Progenitor cell of endocrine pancreas (in vitro differentiated cells): ENCODE measurements at regions not wholly inside any gene's neighbourhood (a gene's known extent, or its start where the extent isn't known, plus 50 kb on each side); places are given as distances from the start of the nearest gene placed in this dataset.
A peak's percentile ranks its signal among the peaks of the same experiment; 100 is the strongest.

Experiments used
- DNase-seq: peaks from one replicate; pipeline ENCODE4 v3.0.0; 2021; ENCODE audit warnings: low spot score; ENCODE audit not compliant: unreplicated experiment
- H3K27ac Mint-ChIP-seq: 2 replicates; pipeline ENCODE4 v1.8.0; 2021; ENCODE audit warnings: mild to moderate bottlenecking, moderate library complexity, mixed read lengths
- H3K27me3 Mint-ChIP-seq: 2 replicates; pipeline ENCODE4 v1.8.0; 2021; ENCODE audit warnings: mixed read lengths
- H3K36me3 Mint-ChIP-seq: 2 replicates; pipeline ENCODE4 v1.8.0; 2022; ENCODE audit warnings: mixed read lengths; ENCODE audit not compliant: insufficient read depth
- H3K4me1 Mint-ChIP-seq: 2 replicates; pipeline ENCODE4 v1.8.0; 2021; ENCODE audit warnings: low read depth, mixed read lengths
- H3K4me3 Mint-ChIP-seq: 2 replicates; pipeline ENCODE4 v1.8.0; 2021; ENCODE audit warnings: low read depth, mild to moderate bottlenecking, moderate library complexity, mixed read lengths
- H3K9me3 Mint-ChIP-seq: 2 replicates; pipeline ENCODE4 v1.8.0; 2021; ENCODE audit warnings: low read depth, mixed read lengths
- TF ChIP-seq, protein P1 (sequence below): fragments of 200-600 bp; sonication (generic); IDR thresholded peaks from one replicate; pipeline ENCODE4 v1.5.0; 2021; ENCODE audit warnings: antibody characterized with exemption, mild to moderate bottlenecking; ENCODE audit not compliant: unreplicated experiment

DNA sequence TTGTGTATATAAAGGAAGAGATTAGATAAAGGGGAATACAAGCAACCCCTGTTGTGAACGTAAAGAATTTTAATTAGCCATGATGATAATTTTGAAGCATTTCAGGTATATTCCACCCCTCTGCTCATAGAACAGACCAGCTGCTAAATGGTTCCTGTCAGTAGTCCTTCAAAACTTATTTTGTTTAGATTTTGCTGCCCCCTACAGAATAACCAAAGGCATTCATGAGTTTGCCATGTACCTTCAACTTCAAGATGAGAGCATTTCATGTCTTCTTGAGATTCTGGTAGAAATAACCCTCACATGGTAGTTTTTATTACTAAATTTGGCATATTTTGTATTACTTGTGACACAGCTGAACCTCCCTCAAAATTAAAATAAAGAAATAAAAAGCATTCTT, 1586.7 kb downstream of the HACE1 start:
- Mint-ChIP-seq H3K27ac (no peak overlapping the region), H3K27me3 (no peaks in the 10 kb centered on the region), H3K4me3 (no peak overlapping the region), H3K4me1 (peaks cover 12% of the 10 kb centered on the region), H3K36me3 (no peaks in the 10 kb centered on the region), H3K9me3 (no peaks in the 10 kb centered on the region)
- TF ChIP-seq, protein P1, sequence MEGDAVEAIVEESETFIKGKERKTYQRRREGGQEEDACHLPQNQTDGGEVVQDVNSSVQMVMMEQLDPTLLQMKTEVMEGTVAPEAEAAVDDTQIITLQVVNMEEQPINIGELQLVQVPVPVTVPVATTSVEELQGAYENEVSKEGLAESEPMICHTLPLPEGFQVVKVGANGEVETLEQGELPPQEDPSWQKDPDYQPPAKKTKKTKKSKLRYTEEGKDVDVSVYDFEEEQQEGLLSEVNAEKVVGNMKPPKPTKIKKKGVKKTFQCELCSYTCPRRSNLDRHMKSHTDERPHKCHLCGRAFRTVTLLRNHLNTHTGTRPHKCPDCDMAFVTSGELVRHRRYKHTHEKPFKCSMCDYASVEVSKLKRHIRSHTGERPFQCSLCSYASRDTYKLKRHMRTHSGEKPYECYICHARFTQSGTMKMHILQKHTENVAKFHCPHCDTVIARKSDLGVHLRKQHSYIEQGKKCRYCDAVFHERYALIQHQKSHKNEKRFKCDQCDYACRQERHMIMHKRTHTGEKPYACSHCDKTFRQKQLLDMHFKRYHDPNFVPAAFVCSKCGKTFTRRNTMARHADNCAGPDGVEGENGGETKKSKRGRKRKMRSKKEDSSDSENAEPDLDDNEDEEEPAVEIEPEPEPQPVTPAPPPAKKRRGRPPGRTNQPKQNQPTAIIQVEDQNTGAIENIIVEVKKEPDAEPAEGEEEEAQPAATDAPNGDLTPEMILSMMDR: peak; percentile 65
- DNase-seq: no peak

DNA sequence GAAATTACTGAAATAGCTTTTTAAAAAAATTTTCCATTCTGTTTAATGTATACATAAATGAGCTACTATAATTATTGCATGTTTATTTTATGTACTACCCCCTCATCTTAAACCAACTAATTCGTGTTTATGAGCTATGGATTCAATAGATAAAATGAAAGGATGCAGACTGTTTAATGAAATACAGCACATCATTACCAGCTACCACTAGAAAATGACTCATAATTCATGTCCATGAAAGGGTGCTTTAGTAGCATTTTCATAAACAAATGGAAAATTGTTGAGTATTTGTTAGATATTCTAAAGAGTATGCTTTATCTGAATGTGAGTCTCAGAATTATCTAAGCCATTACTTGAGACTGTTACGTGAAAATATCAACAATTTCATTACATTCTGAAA, 1590.1 kb downstream of the HACE1 start:
- Mint-ChIP-seq H3K36me3 (no peaks in the 10 kb centered on the region), H3K4me1 (peaks cover 12% of the 10 kb centered on the region), H3K9me3 (no peaks in the 10 kb centered on the region), H3K4me3 (no peak overlapping the region), H3K27me3 (no peaks in the 10 kb centered on the region), H3K27ac (no peak overlapping the region)
- no peak for DNase-seq
- TF ChIP-seq, protein P1: no peak

DNA sequence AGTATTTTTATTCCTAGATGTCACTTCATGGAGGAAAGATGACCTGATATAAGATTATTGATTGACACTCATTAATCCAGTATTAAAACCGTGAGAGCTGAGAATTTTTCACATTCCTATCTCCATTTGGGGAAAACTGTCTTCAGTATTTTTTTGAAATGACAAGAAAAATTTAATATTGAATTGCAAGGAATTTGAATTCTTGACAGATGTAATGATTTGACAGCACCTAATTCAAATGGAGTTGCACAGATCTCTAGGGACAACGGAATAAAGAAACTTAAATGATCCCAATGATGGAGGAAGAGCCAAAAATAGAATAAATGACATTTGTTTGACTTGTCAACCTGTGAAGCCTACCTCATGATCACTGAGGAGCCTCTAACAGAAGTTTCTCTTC, 1591.4 kb downstream of the HACE1 start:
- H3K4me3 Mint-ChIP-seq: no peak overlapping the region
- no peaks in the 10 kb centered on the region for H3K27me3 Mint-ChIP-seq
- no peak for DNase-seq
- TF ChIP-seq, protein P1: no peak
- peaks cover 12% of the 10 kb centered on the region for H3K4me1 Mint-ChIP-seq
- H3K36me3 Mint-ChIP-seq: no peaks in the 10 kb centered on the region
- H3K9me3 Mint-ChIP-seq: no peaks in the 10 kb centered on the region
- no peak overlapping the region for H3K27ac Mint-ChIP-seq

DNA sequence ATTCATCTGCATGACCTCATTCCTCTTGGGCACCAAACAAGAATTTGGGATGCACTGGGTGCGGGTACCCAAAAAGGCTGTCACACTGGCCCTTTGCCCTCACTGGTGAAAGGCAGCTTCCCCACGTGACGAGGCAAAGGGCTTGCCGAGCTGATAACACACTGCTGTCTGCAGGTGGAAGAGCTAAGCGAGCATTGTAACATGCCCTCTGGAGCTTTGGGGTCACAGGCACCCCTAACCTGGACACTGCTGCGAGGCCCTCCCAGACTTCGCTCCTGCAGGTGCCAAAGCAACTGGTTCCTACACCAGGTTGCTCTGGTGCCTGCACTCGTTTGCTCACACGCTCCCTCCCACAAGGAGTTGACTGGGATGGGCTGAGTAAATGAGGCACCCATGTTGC, 1595.7 kb downstream of the HACE1 start:
- no peak overlapping the region for H3K27ac Mint-ChIP-seq
- no peak for DNase-seq
- no peaks in the 10 kb centered on the region for H3K9me3 Mint-ChIP-seq
- TF ChIP-seq, protein P1: no peak
- no peaks in the 10 kb centered on the region for H3K36me3 Mint-ChIP-seq
- no peak overlapping the region for H3K4me3 Mint-ChIP-seq
- H3K27me3 Mint-ChIP-seq: no peaks in the 10 kb centered on the region
- H3K4me1 Mint-ChIP-seq: no peaks in the 10 kb centered on the region

DNA sequence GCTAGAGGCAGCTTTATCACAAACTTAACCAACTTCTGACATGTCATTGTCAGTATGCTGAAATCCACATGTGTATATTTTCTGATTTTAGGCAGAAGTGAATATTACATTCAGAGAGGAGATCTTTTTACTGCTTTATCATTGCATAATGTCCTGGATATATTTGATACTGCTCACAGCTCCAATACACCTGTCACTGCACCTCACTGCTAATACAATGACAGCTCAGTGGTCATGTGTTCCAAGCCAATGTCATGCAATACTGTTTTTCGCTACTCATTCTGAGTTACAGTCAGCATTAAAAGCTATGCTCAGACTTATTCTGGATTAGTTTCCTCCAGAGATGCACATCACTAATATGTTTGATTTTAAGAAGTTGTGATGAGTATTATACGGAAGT, 1604.6 kb downstream of the HACE1 start:
- peaks cover 3% of the 10 kb centered on the region for H3K9me3 Mint-ChIP-seq
- H3K4me3 Mint-ChIP-seq: no peak overlapping the region
- H3K4me1 Mint-ChIP-seq: no peaks in the 10 kb centered on the region
- H3K27me3 Mint-ChIP-seq: no peaks in the 10 kb centered on the region
- no peak for DNase-seq
- TF ChIP-seq, protein P1: no peak
- no peak overlapping the region for H3K27ac Mint-ChIP-seq
- H3K36me3 Mint-ChIP-seq: no peaks in the 10 kb centered on the region
